ENCODE measurements at regions not wholly inside any gene's neighbourhood (a gene's known extent, or its start where the extent isn't known, plus 50 kb on each side); places are given as distances from the start of the nearest gene placed in this dataset.

GRCh38 chr1:82297139-82297896 is 496.6 kb downstream of the ADGRL2 start:
- no peak for DNase-seq

GRCh38 chr1:82287556-82287955 is 486.8 kb downstream of the ADGRL2 start:
- no peak for DNase-seq

GRCh38 chr1:82284213-82284612 is 483.5 kb downstream of the ADGRL2 start:
- DNase-seq: no peak

- no peak for DNase-seq
Observed at GRCh38 chr1:82279241-82279640, 478.5 kb downstream of the ADGRL2 start.

- no peak for DNase-seq
Observed at GRCh38 chr1:82273816-82274215, 473.1 kb downstream of the ADGRL2 start.

GRCh38 chr1:82269431-82269830 is 468.7 kb downstream of the ADGRL2 start:
- no peak for DNase-seq

- DNase-seq: no peak
Observed at GRCh38 chr1:82268826-82269225, 468.1 kb downstream of the ADGRL2 start.

GRCh38 chr1:82266351-82266750 is 465.6 kb downstream of the ADGRL2 start:
- no peak for DNase-seq

GRCh38 chr1:82265436-82265835 is 464.7 kb downstream of the ADGRL2 start:
- DNase-seq: no peak

GRCh38 chr1:82264802-82265201 is 464.1 kb downstream of the ADGRL2 start:
- no peak for DNase-seq

GRCh38 chr1:82263396-82263795 is 462.7 kb downstream of the ADGRL2 start:
- DNase-seq: no peak

- no peak for DNase-seq
Observed at GRCh38 chr1:82260666-82261065, 459.9 kb downstream of the ADGRL2 start.

GRCh38 chr1:82260051-82260450 is 459.3 kb downstream of the ADGRL2 start:
- DNase-seq: no peak

- no peak for DNase-seq
Observed at GRCh38 chr1:82258887-82259286, 458.2 kb downstream of the ADGRL2 start.

- DNase-seq: no peak
Observed at GRCh38 chr1:82246050-82246449, 445.3 kb downstream of the ADGRL2 start.

GRCh38 chr1:82245345-82246014 is 444.7 kb downstream of the ADGRL2 start:
- DNase-seq: no peak

- DNase-seq: no peak
Observed at GRCh38 chr1:82240571-82240970, 439.8 kb downstream of the ADGRL2 start.

- no peak for DNase-seq
Observed at GRCh38 chr1:82230667-82231066, 429.9 kb downstream of the ADGRL2 start.

- no peak for DNase-seq
Observed at GRCh38 chr1:82227306-82228095, 426.8 kb downstream of the ADGRL2 start.

GRCh38 chr1:82226186-82226505 is 425.4 kb downstream of the ADGRL2 start:
- DNase-seq: no peak

GRCh38 chr1:82225421-82226185 is 424.9 kb downstream of the ADGRL2 start:
- no peak for DNase-seq

GRCh38 chr1:82223091-82223490 is 422.4 kb downstream of the ADGRL2 start:
- no peak for DNase-seq

- no peak for DNase-seq
Observed at GRCh38 chr1:82221721-82222120, 421.0 kb downstream of the ADGRL2 start.
